Left forelimb (tissue), 1 donor: ENCODE measurements at regions not wholly inside any gene's neighbourhood (a gene's known extent, or its start where the extent isn't known, plus 50 kb on each side); places are given as distances from the start of the nearest gene placed in this dataset.

ENCODE experiments used
- DNase-seq: peaks from one replicate; pipeline ENCODE4 v3.0.0-alpha.2; 2018; ENCODE audit warnings: low spot score

DNA sequence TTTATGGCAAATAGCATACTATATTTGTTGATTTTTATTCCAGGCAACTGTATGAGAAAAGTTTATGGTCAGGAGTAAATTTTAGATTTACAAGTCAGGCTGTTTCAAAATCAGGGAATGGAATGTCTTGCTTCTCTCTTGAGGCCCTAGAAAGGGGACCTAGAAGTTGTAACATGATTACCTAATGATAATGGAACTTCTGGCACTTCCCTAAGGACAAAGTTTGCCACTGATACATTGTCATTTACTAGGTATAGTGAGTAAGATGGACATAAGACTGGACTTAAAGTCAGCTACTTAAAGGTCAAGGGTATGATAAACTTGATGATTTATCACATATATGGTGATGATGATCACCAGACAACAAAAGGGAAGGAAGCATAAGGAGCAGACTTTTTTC, 103.3 kb upstream of the VRK2 start:
- no peak for DNase-seq

DNA sequence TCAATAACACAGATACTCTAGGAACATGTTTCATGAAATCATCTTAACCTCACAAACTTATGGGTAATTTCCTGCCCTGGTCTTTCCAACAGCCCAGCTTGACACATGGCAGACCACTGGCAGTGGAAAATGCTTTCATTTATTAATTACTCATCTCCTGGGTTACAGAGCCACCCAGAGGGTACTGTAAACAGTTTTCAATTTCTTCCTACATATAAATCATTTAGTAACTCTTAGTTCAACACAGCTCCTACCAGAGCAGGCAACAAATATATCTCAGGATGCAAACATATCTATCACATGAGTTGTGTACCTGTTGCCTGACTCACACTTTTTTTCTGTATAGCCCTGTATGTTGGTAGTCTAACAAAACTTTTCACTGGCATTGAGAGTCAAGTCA, 99.2 kb upstream of the VRK2 start:
- DNase-seq, result no peak

DNA sequence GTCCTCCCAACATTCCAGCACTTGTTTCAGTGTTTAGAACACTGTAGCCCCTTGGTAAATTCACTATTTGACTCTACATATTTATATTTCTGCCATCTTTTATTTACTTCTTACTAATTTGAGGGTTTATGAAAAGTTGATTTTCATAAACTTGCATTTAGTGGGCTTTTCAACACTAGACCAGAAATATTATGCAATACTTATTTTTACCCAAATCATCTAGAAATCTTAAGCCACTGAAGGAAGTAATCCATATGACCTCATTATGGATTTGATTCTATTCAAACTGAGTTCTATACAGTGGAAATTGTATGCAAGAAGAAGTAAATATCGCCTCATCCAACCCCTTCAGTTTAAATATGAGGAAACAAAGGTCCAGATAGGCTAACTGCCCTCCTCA, 92.6 kb upstream of the VRK2 start:
- no peak for DNase-seq

DNA sequence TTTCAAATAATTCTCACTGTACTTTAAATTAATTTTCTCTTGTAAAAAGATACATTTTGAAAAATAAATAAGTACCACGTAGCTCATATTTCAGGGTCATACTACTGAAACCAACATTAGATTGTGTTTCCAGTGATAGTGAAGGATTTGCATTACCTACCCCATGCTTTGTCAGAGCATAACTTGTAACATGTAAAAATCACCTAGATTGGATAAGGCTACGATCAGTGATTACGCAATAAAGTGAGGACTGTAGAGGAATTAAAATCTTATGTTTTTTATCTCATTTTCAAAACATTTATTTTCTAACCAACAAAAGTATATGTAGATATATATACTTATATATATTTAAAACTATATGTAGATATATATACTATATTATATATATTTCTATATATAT, 89.4 kb upstream of the VRK2 start:
- DNase-seq, result no peak

DNA sequence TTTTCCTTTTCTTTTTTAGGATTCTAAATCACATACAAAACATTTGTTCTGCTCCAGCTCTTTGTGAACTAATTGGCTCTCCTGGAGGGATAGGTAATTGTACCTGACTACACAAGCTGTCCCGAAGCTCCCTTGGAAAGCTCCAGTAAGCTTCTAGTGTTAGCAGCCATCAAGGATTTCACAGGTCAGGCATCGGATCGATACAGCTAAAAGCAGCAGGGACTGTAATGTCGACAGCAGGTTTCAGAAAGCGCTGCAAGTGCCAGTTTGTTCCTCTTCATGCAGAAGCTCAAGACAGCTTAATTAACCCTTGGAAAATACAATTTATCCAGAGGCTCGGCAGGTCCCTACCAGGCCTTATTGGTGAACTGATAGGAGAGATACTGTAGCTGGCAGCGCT, 87.2 kb upstream of the VRK2 start:
- DNase-seq, result no peak

DNA sequence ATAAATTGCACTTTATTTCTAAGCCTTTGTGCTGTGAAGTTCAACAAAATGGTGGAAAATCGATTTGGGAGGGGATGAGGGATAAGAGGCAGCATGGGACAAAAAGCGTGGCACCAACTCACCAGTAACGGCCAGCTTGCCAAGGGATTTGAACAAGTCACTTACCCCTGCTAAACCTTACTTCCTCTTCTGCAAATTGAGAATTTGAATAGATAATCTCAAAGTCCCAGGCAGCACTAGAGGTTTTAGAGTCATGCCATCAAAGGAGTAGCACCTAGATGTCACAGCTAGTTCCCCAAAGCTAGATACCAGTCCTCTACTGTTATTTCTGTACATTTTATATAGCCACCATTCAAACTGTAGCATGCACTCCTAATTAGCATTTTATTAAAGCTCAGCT, 83.7 kb upstream of the VRK2 start:
- DNase-seq, result no peak

DNA sequence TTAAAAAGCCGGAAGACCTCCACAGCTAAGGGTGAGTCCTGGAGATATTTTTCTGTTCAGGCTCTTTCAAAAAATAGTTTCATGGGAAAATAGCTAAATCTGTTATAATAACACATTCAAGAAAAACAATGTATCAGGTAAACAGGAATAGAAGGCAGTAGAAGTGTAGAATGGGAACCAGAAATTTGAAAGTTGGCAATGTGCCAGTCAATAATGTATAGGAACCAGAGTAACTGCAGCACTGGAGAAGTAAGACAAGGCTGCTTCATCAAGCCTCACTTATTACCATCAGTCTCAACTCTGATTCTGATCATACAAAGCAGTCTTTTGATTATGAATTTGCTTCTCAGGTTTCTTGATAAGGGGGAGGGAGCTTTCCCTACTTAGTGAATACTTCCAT, 81.4 kb upstream of the VRK2 start:
- DNase-seq, result no peak

DNA sequence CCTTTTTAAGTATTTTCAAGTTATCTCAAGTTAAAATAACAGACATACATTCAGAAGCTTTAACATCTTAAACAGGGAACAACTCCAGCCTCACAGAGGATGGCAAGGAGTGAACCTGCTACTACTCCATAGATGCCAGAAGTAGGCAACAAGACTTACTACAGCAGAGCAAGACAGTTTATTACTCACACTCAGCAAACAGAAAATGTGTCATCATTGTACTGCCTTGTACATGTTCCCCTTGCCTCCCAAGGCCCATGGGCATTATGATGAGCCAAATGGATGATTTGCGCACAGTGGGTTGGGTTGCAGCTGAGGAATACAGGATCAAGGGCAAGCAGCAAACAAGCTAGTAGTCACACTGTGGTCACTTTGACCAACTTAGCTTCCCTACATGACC, 80.6 kb upstream of the VRK2 start:
- no peak for DNase-seq

DNA sequence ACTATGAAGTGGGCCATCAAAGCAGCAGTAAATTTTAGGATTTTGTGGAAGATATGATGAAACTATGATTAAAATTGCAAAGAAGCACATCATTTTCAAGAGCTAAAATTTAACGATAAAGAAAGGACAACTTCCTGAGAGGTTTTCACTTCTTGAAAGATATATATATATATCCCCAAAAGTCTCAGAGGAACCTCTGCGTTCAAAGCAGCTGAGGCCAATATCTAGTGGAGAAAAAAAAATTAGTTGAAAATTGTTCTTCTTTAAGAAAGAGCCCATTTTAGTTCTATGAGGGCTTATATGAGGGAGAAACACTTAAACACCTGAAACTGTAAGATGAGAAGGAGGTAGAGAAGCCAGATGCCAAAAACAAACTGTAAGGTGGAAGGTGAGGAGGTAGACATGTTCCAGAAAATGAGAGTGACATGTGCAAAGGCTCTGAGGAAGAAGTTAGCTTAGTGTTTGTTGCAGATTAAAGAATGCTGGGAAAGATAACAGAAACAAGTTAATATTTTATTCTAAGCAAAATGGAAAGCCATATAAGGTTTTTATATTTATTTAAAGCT, 72.9 kb upstream of the VRK2 start:
- DNase-seq, result no peak

DNA sequence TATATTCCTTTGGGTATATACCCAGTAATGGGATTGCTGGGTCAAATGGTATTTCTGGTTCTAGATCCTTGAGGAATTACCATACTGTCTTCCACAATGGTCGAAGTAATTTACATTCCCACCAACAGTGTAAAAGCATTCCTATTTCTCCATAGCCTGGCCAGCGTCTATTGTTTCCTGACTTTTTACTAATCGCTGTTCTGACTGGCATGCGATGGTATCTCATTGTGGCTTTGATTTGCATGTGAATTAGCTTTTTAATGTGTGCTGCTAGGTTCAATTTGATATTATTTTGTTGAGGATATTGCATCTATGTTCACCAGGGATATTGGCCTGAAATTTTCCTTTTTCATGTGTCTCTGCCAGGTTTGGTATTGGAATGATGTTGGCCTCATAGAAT, 67.4 kb upstream of the VRK2 start:
- DNase-seq, result no peak

DNA sequence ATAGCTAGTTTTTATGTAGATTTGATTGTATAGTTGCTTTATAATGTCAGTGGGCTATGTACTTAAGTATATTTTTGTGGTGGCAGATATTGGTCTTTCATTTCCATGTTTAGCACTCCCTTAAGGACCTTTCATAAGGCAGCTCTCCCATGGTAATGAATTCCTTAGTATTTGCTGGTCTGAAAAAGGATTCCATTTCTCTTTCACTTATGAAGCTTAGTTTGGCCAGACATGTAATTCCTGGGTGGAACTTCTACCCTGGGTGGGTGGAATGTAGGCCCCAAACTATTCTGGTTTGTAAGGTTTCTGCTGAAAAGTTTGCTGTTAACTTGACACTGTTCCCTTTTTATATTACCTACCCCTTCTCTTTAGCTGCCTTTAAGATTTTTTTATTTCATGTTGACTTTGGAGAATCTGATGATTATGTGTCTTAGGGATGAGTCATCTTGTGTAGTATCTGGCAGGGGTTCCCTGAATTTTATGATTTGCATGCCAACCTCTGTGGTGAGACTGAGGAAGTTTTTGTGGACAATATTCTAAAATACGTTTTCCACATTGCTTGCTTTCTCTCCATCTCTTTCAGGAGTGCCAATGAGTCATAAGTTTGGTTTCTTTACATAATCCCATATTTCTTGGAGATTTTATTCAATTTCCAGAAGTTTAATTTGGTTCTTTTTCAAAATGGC, 65.4 kb upstream of the VRK2 start:
- no peak for DNase-seq

DNA sequence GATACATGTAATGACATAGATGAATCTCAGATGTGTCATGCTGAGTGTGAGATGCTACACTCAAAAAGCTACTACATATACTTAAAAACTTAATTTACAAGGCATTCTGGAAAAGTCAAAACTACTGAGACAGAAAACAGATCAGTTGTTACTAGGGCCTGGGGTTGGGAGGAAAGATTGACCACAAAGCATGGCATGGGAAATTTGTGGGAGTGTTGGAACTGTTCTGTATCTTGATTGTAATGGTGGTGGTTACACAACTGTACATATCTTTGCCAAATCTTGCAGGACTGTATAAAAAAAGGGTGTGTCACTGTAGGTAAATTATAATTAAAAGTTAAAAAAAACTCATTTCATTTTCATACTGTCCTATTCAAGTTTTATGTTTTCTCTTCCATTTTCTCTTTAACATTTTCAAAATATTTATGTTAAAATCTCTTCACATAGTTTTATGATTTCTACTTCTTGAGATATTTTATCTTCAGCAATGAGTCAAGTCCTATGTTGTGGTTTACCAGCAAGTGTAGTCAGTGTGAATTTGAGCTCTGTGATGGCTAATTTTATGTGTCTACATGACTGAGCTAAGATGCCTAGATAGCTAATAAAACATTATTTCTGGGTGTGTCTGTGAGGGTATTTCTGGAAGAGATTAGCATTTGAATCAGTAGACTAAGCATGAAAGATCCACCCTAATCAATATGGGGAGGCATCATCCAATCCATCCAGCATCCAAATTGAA, 58.6 kb upstream of the VRK2 start:
- DNase-seq, result no peak

DNA sequence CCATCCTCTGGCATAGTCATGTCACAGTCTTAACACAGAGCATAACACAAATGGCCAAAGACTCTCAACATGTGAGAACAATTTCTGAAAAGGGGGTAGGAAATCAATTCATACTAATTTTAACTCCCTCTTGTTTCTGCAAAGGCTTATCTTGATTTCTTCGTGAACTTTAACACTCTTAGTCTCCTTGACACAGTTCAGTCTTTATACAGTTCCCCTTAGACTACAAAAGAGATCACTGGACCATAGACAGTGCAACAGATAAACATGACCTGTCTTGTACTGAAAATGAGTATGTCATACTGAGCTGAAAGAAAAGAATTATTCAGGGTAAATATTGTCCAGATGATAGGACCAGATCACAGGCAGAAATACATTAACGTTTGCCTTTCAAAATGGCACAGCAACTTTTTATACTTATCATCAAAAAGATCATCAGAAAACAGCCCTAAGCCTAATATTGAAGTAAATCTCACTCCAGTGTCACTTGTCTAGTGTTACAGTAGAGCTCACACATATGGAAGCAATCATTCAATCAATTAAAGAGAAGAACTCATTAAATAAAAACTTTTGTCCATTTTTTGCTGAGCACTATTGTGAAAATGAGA, 56.4 kb upstream of the VRK2 start:
- no peak for DNase-seq
